ENCODE measurements at regions not wholly inside any gene's neighbourhood (a gene's known extent, or its start where the extent isn't known, plus 50 kb on each side); places are given as distances from the start of the nearest gene placed in this dataset.

DNA sequence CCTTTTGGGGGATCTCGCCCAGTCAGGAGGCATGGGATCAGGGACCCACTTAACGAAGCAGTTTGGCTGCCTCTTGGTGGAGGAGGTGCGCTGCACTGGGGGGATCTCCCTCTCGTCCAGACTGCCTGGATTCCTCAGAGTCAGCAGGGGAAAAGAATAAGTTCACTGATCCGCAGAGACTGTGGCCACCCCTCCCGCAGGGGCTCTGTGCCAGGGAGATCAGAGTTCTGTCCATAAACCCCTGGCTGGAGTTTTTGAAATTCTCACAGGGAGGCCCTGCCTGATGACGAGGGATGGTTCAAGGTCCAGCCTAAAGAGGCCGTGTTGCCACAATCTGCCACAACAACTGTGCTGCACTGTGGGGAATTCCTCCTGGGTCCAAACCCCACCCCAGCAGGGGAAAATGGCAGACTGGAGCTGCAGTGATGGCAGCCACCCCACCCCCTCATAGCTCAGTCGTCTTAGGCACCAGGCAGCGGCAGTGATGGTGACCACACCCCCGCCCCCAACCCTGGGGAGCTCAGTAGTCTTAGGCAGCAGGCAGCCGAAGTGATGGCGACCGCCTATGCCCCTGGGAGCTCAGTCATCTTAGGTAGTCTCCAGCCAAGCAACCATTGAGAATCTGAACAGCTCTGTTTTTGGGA is 273.8 kb upstream of the USP25 start (continued):
- TF ChIP-seq ZNF775 (CRISPR knock-in tag; IDR thresholded peaks at IDR 0.05; ENCODE audit: borderline replicate concordance) (no peak), ZBTB38 (CRISPR knock-in tag; IDR thresholded peaks at IDR 0.05) (peak; percentile 63; the same call in 1 of the 2 replicates), TRIM24 (CRISPR knock-in tag; IDR thresholded peaks at IDR 0.05) (no peak), ZNF772 (CRISPR knock-in tag; IDR thresholded peaks at IDR 0.05) (no peak), U2AF1 (optimal IDR thresholded peaks at IDR 0.05; ENCODE audit: low read depth, low read length) (peak; percentile 46), ZNF362 (CRISPR knock-in tag; IDR thresholded peaks at IDR 0.05; ENCODE audit: borderline replicate concordance) (no peak), ZNF274 (CRISPR knock-in tag; IDR thresholded peaks at IDR 0.05) (no peak), FOXK2 (IDR thresholded peaks at IDR 0.05) (no peak; the same call in 1 of the 2 replicates), SRSF9 (IDR thresholded peaks at IDR 0.05; ENCODE audit: borderline replicate concordance, insufficient read depth, low read depth, low read length, poor library complexity, severe bottlenecking) (no peak), TMF1 (CRISPR knock-in tag; IDR thresholded peaks at IDR 0.05; ENCODE audit: low read depth) (no peak), SMAD3 (CRISPR knock-in tag; IDR thresholded peaks at IDR 0.05) (no peak), ZMYM3 (CRISPR knock-in tag; IDR thresholded peaks at IDR 0.05) (peak; percentile 86), RAD21 (CRISPR knock-in tag; IDR thresholded peaks at IDR 0.05) (no peak), ZNF441 (CRISPR knock-in tag; IDR thresholded peaks at IDR 0.05; ENCODE audit: borderline replicate concordance) (peak; percentile 48; the same call in 1 of the 2 replicates), ZFP62 (CRISPR knock-in tag; IDR thresholded peaks at IDR 0.05) (no peak), ZNF501 (CRISPR knock-in tag; IDR thresholded peaks at IDR 0.05) (0 out of 2 replicates have a peak, but pooled peaks have one; percentile 14), PLSCR1 (CRISPR knock-in tag; IDR thresholded peaks at IDR 0.05; ENCODE audit: borderline replicate concordance) (no peak), ZNF792 (CRISPR knock-in tag; IDR thresholded peaks at IDR 0.05) (no peak), ADNP (CRISPR knock-in tag; IDR thresholded peaks at IDR 0.05) (peak; percentile 74; the same call in 1 of the 2 replicates), CERS6 (CRISPR knock-in tag; IDR thresholded peaks at IDR 0.05) (no peak), ATF7-NPFF (CRISPR knock-in tag; IDR thresholded peaks at IDR 0.05; ENCODE audit: low read depth) (no peak), BRD4 (CRISPR knock-in tag; IDR thresholded peaks at IDR 0.05) (no peak)
- TF ChIP-seq, protein P1, sequence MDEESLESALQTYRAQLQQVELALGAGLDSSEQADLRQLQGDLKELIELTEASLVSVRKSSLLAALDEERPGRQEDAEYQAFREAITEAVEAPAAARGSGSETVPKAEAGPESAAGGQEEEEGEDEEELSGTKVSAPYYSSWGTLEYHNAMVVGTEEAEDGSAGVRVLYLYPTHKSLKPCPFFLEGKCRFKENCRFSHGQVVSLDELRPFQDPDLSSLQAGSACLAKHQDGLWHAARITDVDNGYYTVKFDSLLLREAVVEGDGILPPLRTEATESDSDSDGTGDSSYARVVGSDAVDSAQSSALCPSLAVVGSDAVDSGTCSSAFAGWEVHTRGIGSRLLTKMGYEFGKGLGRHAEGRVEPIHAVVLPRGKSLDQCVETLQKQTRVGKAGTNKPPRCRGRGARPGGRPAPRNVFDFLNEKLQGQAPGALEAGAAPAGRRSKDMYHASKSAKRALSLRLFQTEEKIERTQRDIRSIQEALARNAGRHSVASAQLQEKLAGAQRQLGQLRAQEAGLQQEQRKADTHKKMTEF (CRISPR knock-in tag; IDR thresholded peaks at IDR 0.05): peak; percentile 80
- TF ChIP-seq, protein P2, sequence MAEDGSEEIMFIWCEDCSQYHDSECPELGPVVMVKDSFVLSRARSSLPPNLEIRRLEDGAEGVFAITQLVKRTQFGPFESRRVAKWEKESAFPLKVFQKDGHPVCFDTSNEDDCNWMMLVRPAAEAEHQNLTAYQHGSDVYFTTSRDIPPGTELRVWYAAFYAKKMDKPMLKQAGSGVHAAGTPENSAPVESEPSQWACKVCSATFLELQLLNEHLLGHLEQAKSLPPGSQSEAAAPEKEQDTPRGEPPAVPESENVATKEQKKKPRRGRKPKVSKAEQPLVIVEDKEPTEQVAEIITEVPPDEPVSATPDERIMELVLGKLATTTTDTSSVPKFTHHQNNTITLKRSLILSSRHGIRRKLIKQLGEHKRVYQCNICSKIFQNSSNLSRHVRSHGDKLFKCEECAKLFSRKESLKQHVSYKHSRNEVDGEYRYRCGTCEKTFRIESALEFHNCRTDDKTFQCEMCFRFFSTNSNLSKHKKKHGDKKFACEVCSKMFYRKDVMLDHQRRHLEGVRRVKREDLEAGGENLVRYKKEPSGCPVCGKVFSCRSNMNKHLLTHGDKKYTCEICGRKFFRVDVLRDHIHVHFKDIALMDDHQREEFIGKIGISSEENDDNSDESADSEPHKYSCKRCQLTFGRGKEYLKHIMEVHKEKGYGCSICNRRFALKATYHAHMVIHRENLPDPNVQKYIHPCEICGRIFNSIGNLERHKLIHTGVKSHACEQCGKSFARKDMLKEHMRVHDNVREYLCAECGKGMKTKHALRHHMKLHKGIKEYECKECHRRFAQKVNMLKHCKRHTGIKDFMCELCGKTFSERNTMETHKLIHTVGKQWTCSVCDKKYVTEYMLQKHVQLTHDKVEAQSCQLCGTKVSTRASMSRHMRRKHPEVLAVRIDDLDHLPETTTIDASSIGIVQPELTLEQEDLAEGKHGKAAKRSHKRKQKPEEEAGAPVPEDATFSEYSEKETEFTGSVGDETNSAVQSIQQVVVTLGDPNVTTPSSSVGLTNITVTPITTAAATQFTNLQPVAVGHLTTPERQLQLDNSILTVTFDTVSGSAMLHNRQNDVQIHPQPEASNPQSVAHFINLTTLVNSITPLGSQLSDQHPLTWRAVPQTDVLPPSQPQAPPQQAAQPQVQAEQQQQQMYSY (CRISPR knock-in tag; IDR thresholded peaks at IDR 0.05): no peak
